Epithelial cell of proximal tubule (primary cell): ENCODE measurements at regions not wholly inside any gene's neighbourhood (a gene's known extent, or its start where the extent isn't known, plus 50 kb on each side); places are given as distances from the start of the nearest gene placed in this dataset.

ENCODE experiments used
- DNase-seq: peaks from one replicate; pipeline ENCODE4 v3.0.0-alpha.2; 2011; ENCODE audit warnings: low read depth
- H3K4me3 ChIP-seq: 2 replicates; pipeline ENCODE4 v1.5.1; 2011; ENCODE audit warnings: low read depth, mild to moderate bottlenecking, low read length
- CTCF ChIP-seq: conservative IDR thresholded peaks from 2 replicates; pipeline ENCODE4 v1.5.1; 2012; ENCODE audit warnings: low read depth, mild to moderate bottlenecking, low read length

GRCh38 chr11:10913075-10913474 lies 55.2 kb upstream of the ZBED5 start:
- no peak for TF ChIP-seq CTCF
- H3K4me3 ChIP-seq, result no peak overlapping the region
- DNase-seq, result no peak

GRCh38 chr11:10911907-10912306 lies 54.1 kb upstream of the ZBED5 start:
- no peak for TF ChIP-seq CTCF

GRCh38 chr11:10909141-10909883 lies 51.5 kb upstream of the ZBED5 start:
- no peak for TF ChIP-seq CTCF
- no peak overlapping the region for H3K4me3 ChIP-seq
- no peak for DNase-seq

More at GRCh38 chr11:10911907-10912306, 54.1 kb upstream of the ZBED5 start:
- no peak for DNase-seq
- H3K4me3 ChIP-seq, result no peak overlapping the region

GRCh38 chr11:10908215-10908951 lies 50.5 kb upstream of the ZBED5 start:
- no peak for TF ChIP-seq CTCF
- no peak for DNase-seq
- no peak overlapping the region for H3K4me3 ChIP-seq
